OCI-LY1 (cell line): ENCODE measurements at regions not wholly inside any gene's neighbourhood (a gene's known extent, or its start where the extent isn't known, plus 50 kb on each side); places are given as distances from the start of the nearest gene placed in this dataset.

ENCODE experiments used
- H2AFZ ChIP-seq: fragments of 200-600 bp; sonication (generic), shearing (Covaris generic); 2 replicates; pipeline ENCODE4 v1.6.0; 2014; ENCODE audit warnings: antibody characterized with exemption, mild to moderate bottlenecking, low read length
- H3F3A ChIP-seq: fragments of 200-600 bp; sonication (generic), shearing (Covaris generic); 2 replicates; pipeline ENCODE4 v1.6.0; 2014; ENCODE audit warnings: mild to moderate bottlenecking, antibody characterized with exemption, low read length, moderate library complexity; ENCODE audit not compliant: insufficient read depth
- H3K27ac ChIP-seq: fragments of 200-600 bp; sonication (generic); 2 replicates; pipeline ENCODE4 v1.5.1; 2014; ENCODE audit warnings: low read length, mixed run types, mild to moderate bottlenecking, low read depth; ENCODE audit not compliant: poor library complexity, severe bottlenecking
- H3K27me3 ChIP-seq: fragments of 200-600 bp; sonication (generic); 2 replicates; pipeline ENCODE4 v1.6.0; 2014; ENCODE audit warnings: antibody characterized with exemption, mild to moderate bottlenecking, low read length, moderate library complexity; ENCODE audit not compliant: insufficient read depth
- H3K36me3 ChIP-seq: fragments of 200-600 bp; sonication (generic); 2 replicates; pipeline ENCODE4 v1.6.1; 2014; ENCODE audit warnings: mild to moderate bottlenecking, antibody characterized with exemption, low read length, moderate library complexity, mixed read lengths; ENCODE audit not compliant: insufficient read depth
- H3K4me1 ChIP-seq: fragments of 200-600 bp; sonication (generic); 2 replicates; pipeline ENCODE4 v1.5.1; 2014; ENCODE audit warnings: mild to moderate bottlenecking, low read length, moderate library complexity; ENCODE audit not compliant: insufficient read depth, severe bottlenecking
- H3K4me2 ChIP-seq: fragments of 200-600 bp; sonication (generic), shearing (Covaris generic); 2 replicates; pipeline ENCODE4 v1.6.1; 2014; ENCODE audit warnings: low read length
- H3K4me3 ChIP-seq: fragments of 200-600 bp; sonication (generic); 2 replicates; pipeline ENCODE4 v1.5.1; 2014; ENCODE audit warnings: low read length, low read depth, mild to moderate bottlenecking, mixed read lengths; ENCODE audit not compliant: poor library complexity, severe bottlenecking
- H3K79me2 ChIP-seq: fragments of 200-600 bp; shearing (Covaris generic); 2 replicates; pipeline ENCODE4 v1.6.1; 2016; ENCODE audit warnings: mixed run types, low read length, mixed read lengths; ENCODE audit not compliant: insufficient read depth
- H3K9ac ChIP-seq: fragments of 200-600 bp; sonication (generic), shearing (Covaris generic); 2 replicates; pipeline ENCODE4 v1.6.1; 2014; ENCODE audit warnings: mild to moderate bottlenecking, low read length, mixed read lengths
- H3K9me2 ChIP-seq: fragments of 200-600 bp; sonication (generic), shearing (Covaris generic); 2 replicates; pipeline ENCODE4 v1.6.1; 2014; ENCODE audit warnings: low read depth, mild to moderate bottlenecking, low read length, mixed read lengths
- H3K9me3 ChIP-seq: fragments of 200-600 bp; shearing (Covaris generic); 2 replicates; pipeline ENCODE4 v1.6.1; 2014; ENCODE audit warnings: low read length, mixed read lengths
- H4K20me1 ChIP-seq: fragments of 200-600 bp; sonication (generic), shearing (Covaris generic); 2 replicates; pipeline ENCODE4 v1.6.0; 2016; ENCODE audit warnings: mild to moderate bottlenecking, low read length; ENCODE audit not compliant: insufficient read depth
- EZH2 ChIP-seq: fragments of 200-600 bp; sonication (generic), shearing (Covaris generic); IDR thresholded peaks from 2 replicates; pipeline ENCODE4 v1.8.0; 2017; ENCODE audit warnings: borderline replicate concordance, mixed run types, mild to moderate bottlenecking, antibody characterized with exemption, low read length, moderate library complexity, mixed read lengths
- TF ChIP-seq, protein P1 (sequence below): fragments of 200-600 bp; sonication (generic), shearing (Covaris generic); IDR thresholded peaks from 2 replicates; pipeline ENCODE4 v1.5.1; 2017; ENCODE audit warnings: mild to moderate bottlenecking, antibody characterized with exemption, low read length, moderate library complexity, mixed read lengths

GRCh38 chr9:92175441-92175840, 60.2 kb upstream of the SPTLC1 start:
- peaks cover 6% of the 10 kb centered on the region; the same call in 1 of the 2 replicates for H3K9me3 ChIP-seq
- no peak for TF ChIP-seq EZH2
- TF ChIP-seq, protein P1, sequence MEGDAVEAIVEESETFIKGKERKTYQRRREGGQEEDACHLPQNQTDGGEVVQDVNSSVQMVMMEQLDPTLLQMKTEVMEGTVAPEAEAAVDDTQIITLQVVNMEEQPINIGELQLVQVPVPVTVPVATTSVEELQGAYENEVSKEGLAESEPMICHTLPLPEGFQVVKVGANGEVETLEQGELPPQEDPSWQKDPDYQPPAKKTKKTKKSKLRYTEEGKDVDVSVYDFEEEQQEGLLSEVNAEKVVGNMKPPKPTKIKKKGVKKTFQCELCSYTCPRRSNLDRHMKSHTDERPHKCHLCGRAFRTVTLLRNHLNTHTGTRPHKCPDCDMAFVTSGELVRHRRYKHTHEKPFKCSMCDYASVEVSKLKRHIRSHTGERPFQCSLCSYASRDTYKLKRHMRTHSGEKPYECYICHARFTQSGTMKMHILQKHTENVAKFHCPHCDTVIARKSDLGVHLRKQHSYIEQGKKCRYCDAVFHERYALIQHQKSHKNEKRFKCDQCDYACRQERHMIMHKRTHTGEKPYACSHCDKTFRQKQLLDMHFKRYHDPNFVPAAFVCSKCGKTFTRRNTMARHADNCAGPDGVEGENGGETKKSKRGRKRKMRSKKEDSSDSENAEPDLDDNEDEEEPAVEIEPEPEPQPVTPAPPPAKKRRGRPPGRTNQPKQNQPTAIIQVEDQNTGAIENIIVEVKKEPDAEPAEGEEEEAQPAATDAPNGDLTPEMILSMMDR, result no peak
- H3K4me2 ChIP-seq, result no peak overlapping the region
- H3K27me3 ChIP-seq, result peaks cover 24% of the 10 kb centered on the region; the same call in 1 of the 2 replicates
- no peaks in the 10 kb centered on the region for H3F3A ChIP-seq
- no peak overlapping the region for H3K9ac ChIP-seq
- no peaks in the 10 kb centered on the region; the same call in 1 of the 2 replicates for H3K36me3 ChIP-seq
- no peaks in the 10 kb centered on the region for H3K79me2 ChIP-seq
- H4K20me1 ChIP-seq, result no peaks in the 10 kb centered on the region
- H3K4me3 ChIP-seq, result no peak overlapping the region
- no peak overlapping the region for H3K27ac ChIP-seq
- H3K9me2 ChIP-seq, result no peaks in the 10 kb centered on the region
- H3K4me1 ChIP-seq, result no peaks in the 10 kb centered on the region
- H2AFZ ChIP-seq, result no peak overlapping the region

DNA sequence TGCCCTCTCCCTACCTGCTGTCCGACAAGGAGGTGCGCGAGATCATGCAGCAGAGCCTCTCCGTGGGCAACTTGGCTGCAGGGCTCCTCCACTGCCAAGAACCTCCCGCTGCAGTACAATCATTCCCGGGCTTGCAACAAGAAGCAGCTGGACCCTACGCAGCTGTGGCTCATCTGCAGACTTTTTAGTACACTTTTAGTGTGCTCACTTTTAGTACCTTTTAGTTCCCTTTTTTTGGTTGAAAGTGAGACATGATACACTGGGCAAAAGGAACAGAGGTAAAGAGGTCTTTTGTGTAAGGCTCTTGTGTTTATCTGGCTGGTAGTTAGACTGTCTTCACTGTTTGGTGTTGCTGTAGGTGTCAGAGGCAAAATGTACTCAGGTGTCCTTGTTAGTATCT, 58.1 kb upstream of the SPTLC1 start:
- H3K9me2 ChIP-seq, result no peaks in the 10 kb centered on the region
- TF ChIP-seq EZH2, result no peak
- TF ChIP-seq, protein P1, result no peak
- no peaks in the 10 kb centered on the region; the same call in 1 of the 2 replicates for H3K36me3 ChIP-seq
- H3K9me3 ChIP-seq, result peaks cover 6% of the 10 kb centered on the region; the same call in 1 of the 2 replicates
- no peak overlapping the region for H3K9ac ChIP-seq
- H3K79me2 ChIP-seq, result no peaks in the 10 kb centered on the region
- no peaks in the 10 kb centered on the region for H3K4me1 ChIP-seq
- no peak overlapping the region for H3K4me3 ChIP-seq
- no peaks in the 10 kb centered on the region for H3F3A ChIP-seq
- no peaks in the 10 kb centered on the region for H4K20me1 ChIP-seq
- H3K27me3 ChIP-seq, result peaks cover 24% of the 10 kb centered on the region; the same call in 1 of the 2 replicates
- H3K4me2 ChIP-seq, result no peak overlapping the region
- no peak overlapping the region for H3K27ac ChIP-seq
- H2AFZ ChIP-seq, result no peak overlapping the region

DNA sequence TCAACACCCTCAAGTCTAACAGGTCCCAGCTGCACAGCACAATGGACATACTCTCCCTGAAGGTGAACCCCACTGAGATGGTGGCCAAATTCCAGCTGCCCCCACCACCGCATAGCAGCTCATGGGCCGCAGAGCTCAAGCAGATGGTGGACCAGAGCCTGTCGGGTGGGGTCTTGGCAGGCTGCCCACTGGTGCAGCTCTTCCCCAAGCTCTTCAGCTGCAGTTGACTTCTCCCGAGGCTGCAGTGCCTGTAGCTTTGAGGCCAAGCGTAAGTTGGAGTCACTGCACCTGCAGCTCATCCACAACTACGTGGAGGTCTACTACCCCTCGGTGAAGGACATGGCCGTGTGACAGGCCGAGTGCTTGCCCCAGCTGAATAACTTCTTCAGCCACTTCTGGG, 56.6 kb upstream of the SPTLC1 start:
- Histone ChIP-seq H3K9me3 (peaks cover 6% of the 10 kb centered on the region; the same call in 1 of the 2 replicates), H3K4me3 (no peak overlapping the region), H3F3A (no peaks in the 10 kb centered on the region), H3K9me2 (no peaks in the 10 kb centered on the region), H3K27me3 (peaks cover 24% of the 10 kb centered on the region; the same call in 1 of the 2 replicates), H3K27ac (no peak overlapping the region), H4K20me1 (no peaks in the 10 kb centered on the region), H2AFZ (no peak overlapping the region), H3K4me2 (no peak overlapping the region), H3K4me1 (no peaks in the 10 kb centered on the region), H3K36me3 (no peaks in the 10 kb centered on the region; the same call in 1 of the 2 replicates), H3K9ac (no peak overlapping the region), H3K79me2 (no peaks in the 10 kb centered on the region)
- TF ChIP-seq, protein P1, result no peak
- no peak for TF ChIP-seq EZH2
